Activated naive CD8-positive, alpha-beta T cell treated with anti-CD3 and anti-CD28 coated beads, Interleukin-2, amount 10 ng/mL, durations not matched to agents 7 days and 5 days (primary cell): ENCODE measurements at regions not wholly inside any gene's neighbourhood (a gene's known extent, or its start where the extent isn't known, plus 50 kb on each side); places are given as distances from the start of the nearest gene placed in this dataset.

ENCODE experiments used
- ATAC-seq: fragments of 150-1000 bp; cut with Tn5 transposase; one replicate; pipeline ENCODE4 v1.10.0; 2021; ENCODE audit warnings: low read depth, moderate library complexity
- POLR2A ChIA-PET: fragments of 350-600 bp; sonication (Branson Sonifier 250); formaldehyde crosslinking; loops from one replicate; lab custom pipeline; 2021; ENCODE audit warnings: antibody characterized with exemption; lab: Charles Lee
- DNase-seq: peaks from one replicate; pipeline ENCODE4 v3.0.0; 2021
- H3K27ac Mint-ChIP-seq: one replicate; pipeline ENCODE4 v1.8.0; 2022; ENCODE audit warnings: mild to moderate bottlenecking, mixed read lengths
- H3K27me3 Mint-ChIP-seq: one replicate; pipeline ENCODE4 v1.8.0; 2022; ENCODE audit warnings: mild to moderate bottlenecking, moderate library complexity, mixed read lengths
- H3K36me3 Mint-ChIP-seq: one replicate; pipeline ENCODE4 v1.8.0; 2021; ENCODE audit warnings: mild to moderate bottlenecking, mixed read lengths
- H3K4me1 Mint-ChIP-seq: one replicate; pipeline ENCODE4 v1.8.0; 2021; ENCODE audit warnings: mixed read lengths
- H3K4me3 Mint-ChIP-seq: one replicate; pipeline ENCODE4 v1.8.0; 2022; ENCODE audit warnings: mild to moderate bottlenecking, moderate library complexity, mixed read lengths
- H3K9me3 Mint-ChIP-seq: one replicate; pipeline ENCODE4 v1.8.0; 2021; ENCODE audit warnings: mixed read lengths

- POLR2A ChIA-PET: no interaction called here
- DNase-seq (no peak), ATAC-seq (no peak)
- H3K4me1 Mint-ChIP-seq: peaks cover 12% of the 10 kb centered on the region
- peaks cover 7% of the 10 kb centered on the region for H3K36me3 Mint-ChIP-seq
- H3K27ac Mint-ChIP-seq: no peak overlapping the region
- H3K4me3 Mint-ChIP-seq: no peak overlapping the region
- H3K27me3 Mint-ChIP-seq: peaks cover 2% of the 10 kb centered on the region
- peaks cover 10% of the 10 kb centered on the region for H3K9me3 Mint-ChIP-seq
Measured at GRCh38 chr13:40445557-40445990, 220.9 kb downstream of the FOXO1 start.

GRCh38 chr13:40446365-40446764 is 220.1 kb downstream of the FOXO1 start:
- ATAC-seq: no peak
- Mint-ChIP-seq H3K36me3 (peaks cover 6% of the 10 kb centered on the region), H3K27me3 (peaks cover 2% of the 10 kb centered on the region), H3K4me1 (peaks cover 12% of the 10 kb centered on the region), H3K9me3 (peaks cover 10% of the 10 kb centered on the region), H3K27ac (no peak overlapping the region), H3K4me3 (no peak overlapping the region)
- DNase-seq: no peak
- POLR2A ChIA-PET: no interaction called here

- H3K36me3 Mint-ChIP-seq: peaks cover 6% of the 10 kb centered on the region
- no peak overlapping the region for H3K4me3 Mint-ChIP-seq
- H3K27ac Mint-ChIP-seq: no peak overlapping the region
- peaks cover 12% of the 10 kb centered on the region for H3K4me1 Mint-ChIP-seq
- H3K27me3 Mint-ChIP-seq: peaks cover 2% of the 10 kb centered on the region
- POLR2A ChIA-PET: no interaction called here
- H3K9me3 Mint-ChIP-seq: peaks cover 10% of the 10 kb centered on the region
- no peak for DNase-seq
- ATAC-seq: no peak
Measured at GRCh38 chr13:40447857-40448256, 218.6 kb downstream of the FOXO1 start.

GRCh38 chr13:40452038-40452666 is 214.3 kb downstream of the FOXO1 start:
- ATAC-seq (no peak), DNase-seq (no peak)
- Mint-ChIP-seq H3K4me1 (peaks cover 9% of the 10 kb centered on the region), H3K27me3 (no peaks in the 10 kb centered on the region), H3K9me3 (peaks cover 3% of the 10 kb centered on the region), H3K4me3 (no peak overlapping the region), H3K36me3 (peaks cover 2% of the 10 kb centered on the region), H3K27ac (no peak overlapping the region)
- POLR2A ChIA-PET: interaction anchor here (1.1 kb wide), 1 partner anchor 18 kb away, joined by 3 read pairs; no protein-coding TSS in a partner anchor

GRCh38 chr13:40452741-40453334 is 213.6 kb downstream of the FOXO1 start:
- Mint-ChIP-seq H3K27ac (no peak overlapping the region), H3K36me3 (peaks cover 2% of the 10 kb centered on the region), H3K27me3 (no peaks in the 10 kb centered on the region), H3K4me3 (no peak overlapping the region), H3K9me3 (peaks cover 3% of the 10 kb centered on the region), H3K4me1 (peaks cover 9% of the 10 kb centered on the region)
- DNase-seq (no peak), ATAC-seq (no peak)
- POLR2A ChIA-PET: interaction anchor here (1.1 kb wide), 2 partner anchors 19 to 31 kb away, joined by 3 read pairs; no protein-coding TSS in a partner anchor

- Mint-ChIP-seq H3K9me3 (peaks cover 3% of the 10 kb centered on the region), H3K4me3 (no peak overlapping the region), H3K27ac (no peak overlapping the region), H3K4me1 (peaks cover 4% of the 10 kb centered on the region), H3K36me3 (peaks cover 2% of the 10 kb centered on the region), H3K27me3 (no peaks in the 10 kb centered on the region)
- DNase-seq (no peak), ATAC-seq (no peak)
- POLR2A ChIA-PET: interaction anchor here (1.1 kb wide), 1 partner anchor 31 kb away, joined by 3 read pairs; no protein-coding TSS in a partner anchor
Measured at GRCh38 chr13:40453351-40454021, 213.0 kb downstream of the FOXO1 start.

GRCh38 chr13:40456397-40456953 is 210.0 kb downstream of the FOXO1 start:
- peaks cover 2% of the 10 kb centered on the region for H3K9me3 Mint-ChIP-seq
- no peak for ATAC-seq
- no peak overlapping the region for H3K27ac Mint-ChIP-seq
- no peaks in the 10 kb centered on the region for H3K4me1 Mint-ChIP-seq
- H3K27me3 Mint-ChIP-seq: no peaks in the 10 kb centered on the region
- no peak for DNase-seq
- no peaks in the 10 kb centered on the region for H3K36me3 Mint-ChIP-seq
- POLR2A ChIA-PET: interaction anchor here (0.9 kb wide), 1 partner anchor 269 kb away, joined by 3 read pairs; no protein-coding TSS in a partner anchor
- no peak overlapping the region for H3K4me3 Mint-ChIP-seq

- POLR2A ChIA-PET: no interaction called here
- Mint-ChIP-seq H3K27ac (no peak overlapping the region), H3K4me1 (no peaks in the 10 kb centered on the region), H3K36me3 (no peaks in the 10 kb centered on the region), H3K27me3 (no peaks in the 10 kb centered on the region), H3K4me3 (no peak overlapping the region), H3K9me3 (peaks cover 2% of the 10 kb centered on the region)
- ATAC-seq (no peak), DNase-seq (no peak)
Measured at GRCh38 chr13:40456979-40457553, 209.4 kb downstream of the FOXO1 start.

GRCh38 chr13:40457929-40458719 is 208.3 kb downstream of the FOXO1 start:
- H3K4me1 Mint-ChIP-seq: no peaks in the 10 kb centered on the region
- ATAC-seq (no peak), DNase-seq (no peak)
- no peaks in the 10 kb centered on the region for H3K36me3 Mint-ChIP-seq
- POLR2A ChIA-PET: no interaction called here
- no peak overlapping the region for H3K4me3 Mint-ChIP-seq
- no peak overlapping the region for H3K27ac Mint-ChIP-seq
- no peaks in the 10 kb centered on the region for H3K27me3 Mint-ChIP-seq
- H3K9me3 Mint-ChIP-seq: peaks cover 2% of the 10 kb centered on the region

GRCh38 chr13:40458720-40458990 is 207.8 kb downstream of the FOXO1 start:
- Mint-ChIP-seq H3K4me3 (no peak overlapping the region), H3K4me1 (no peaks in the 10 kb centered on the region), H3K9me3 (peaks cover 2% of the 10 kb centered on the region), H3K36me3 (no peaks in the 10 kb centered on the region), H3K27me3 (no peaks in the 10 kb centered on the region), H3K27ac (no peak overlapping the region)
- POLR2A ChIA-PET: no interaction called here
- DNase-seq: no peak
- no peak for ATAC-seq

GRCh38 chr13:40460116-40460515 is 206.3 kb downstream of the FOXO1 start:
- H3K4me1 Mint-ChIP-seq: no peaks in the 10 kb centered on the region
- H3K27ac Mint-ChIP-seq: no peak overlapping the region
- POLR2A ChIA-PET: interaction anchor here (0.9 kb wide), 1 partner anchor 12 kb away, joined by 3 read pairs; no protein-coding TSS in a partner anchor
- ATAC-seq (no peak), DNase-seq (no peak)
- H3K9me3 Mint-ChIP-seq: peaks cover 2% of the 10 kb centered on the region
- H3K27me3 Mint-ChIP-seq: no peaks in the 10 kb centered on the region
- H3K36me3 Mint-ChIP-seq: no peaks in the 10 kb centered on the region
- no peak overlapping the region for H3K4me3 Mint-ChIP-seq

- no peaks in the 10 kb centered on the region for H3K27me3 Mint-ChIP-seq
- POLR2A ChIA-PET: interaction anchor here (1.0 to 1.1 kb wide), 2 partner anchors 51 to 274 kb away, joined by 3 to 4 read pairs; no protein-coding TSS in a partner anchor
- H3K4me3 Mint-ChIP-seq: no peak overlapping the region
- H3K9me3 Mint-ChIP-seq: peaks cover 9% of the 10 kb centered on the region
- ATAC-seq: no peak
- H3K4me1 Mint-ChIP-seq: no peaks in the 10 kb centered on the region
- peaks cover 4% of the 10 kb centered on the region for H3K36me3 Mint-ChIP-seq
- DNase-seq: no peak
- H3K27ac Mint-ChIP-seq: no peak overlapping the region
Measured at GRCh38 chr13:40464337-40465014, 202.0 kb downstream of the FOXO1 start.
